K562 (cell line): ENCODE measurements at regions not wholly inside any gene's neighbourhood (a gene's known extent, or its start where the extent isn't known, plus 50 kb on each side); places are given as distances from the start of the nearest gene placed in this dataset.

Experiments
- ATAC-seq: fragments of 200-7000 bp; cut with Tn5 transposase; 3 replicates; pipeline ENCODE4 v1.9.1; 2020; ENCODE audit warnings: moderate library complexity
- BruUV-seq: library from RNA; stranded (reverse); fragments of 400-500 nt; replicated peaks from 2 replicates; lab custom pipeline; 2021; lab: Mats Ljungman, UMichigan
- CTCF ChIA-PET: fragments of 300-600 bp; formaldehyde crosslinking; extraction: SDS; loops from one replicate; lab custom pipeline; 2021; ENCODE audit warnings: low intra/inter-chr PET ratio; lab: Yijun Ruan, JAX
- POLR2A ChIA-PET: fragments of 300-600, 350-650 bp; sonication (Branson Sonifier 250); formaldehyde crosslinking; extraction: SDS; loops from one replicate; lab custom pipeline; 2021; ENCODE audit warnings: antibody characterized with exemption, inconsistent platforms; lab: Yijun Ruan, JAX
- DNase-seq, 4 experiments: peaks; one replicate each; pipeline versions ENCODE4 v3.0.0 to v3.0.0-alpha.2; 2011 to 2018; ENCODE audit warnings: low spot score in 3 of 4, mixed read lengths in 3 of 4; ENCODE audit errors: extremely low read depth in 1 of 4
- FAIRE-seq: peaks from 2 replicates; lab custom pipeline; 2011; peaks lifted over from hg19 to GRCh38; lab: Jason Lieb, UNC
- H2AFZ ChIP-seq: 2 replicates; pipeline ENCODE4 v1.6.0; 2011; ENCODE audit warnings: low read depth, low read length, control low read depth, inconsistent platforms
- H3K27ac ChIP-seq: fragments of 200-600 bp; 3 replicates; pipeline ENCODE4 v1.8.0; 2011; ENCODE audit warnings: low read depth, mild to moderate bottlenecking, control low read depth, inconsistent platforms, low read length, moderate library complexity, mixed read lengths; ENCODE audit errors: extremely low read depth
- H3K27me3 ChIP-seq, 2 experiments: fragments of 300-600 bp in 1 of 2; 2 replicates in 1 of 2; 3 replicates in 1 of 2; pipeline versions ENCODE4 v1.6.0 to v1.8.0; 2011; ENCODE audit warnings: inconsistent platforms in 2 of 2, low read length in 2 of 2, mild to moderate bottlenecking in 1 of 2, mixed read lengths in 1 of 2, moderate library complexity in 1 of 2; ENCODE audit not compliant: control insufficient read depth in 2 of 2, insufficient read depth in 2 of 2
- H3K36me3 ChIP-seq: fragments of 300-600 bp; 3 replicates; pipeline ENCODE4 v1.8.0; 2011; ENCODE audit warnings: mild to moderate bottlenecking, low read length, inconsistent platforms; ENCODE audit not compliant: control insufficient read depth, insufficient read depth
- H3K4me1 ChIP-seq, 2 experiments: fragments of 200-600 bp in 1 of 2; replicated peaks in 1 of 2; 2 replicates in 1 of 2; 3 replicates in 1 of 2; pipeline versions ENCODE4 v1.5.1 to v1.8.0; 2011; ENCODE audit warnings: inconsistent platforms in 2 of 2, low read length in 2 of 2, mild to moderate bottlenecking in 1 of 2, mixed read lengths in 1 of 2, moderate library complexity in 1 of 2; ENCODE audit not compliant: control insufficient read depth in 2 of 2, insufficient read depth in 2 of 2
- H3K4me2 ChIP-seq: 2 replicates; pipeline ENCODE4 v1.6.1; 2011; ENCODE audit warnings: low read length, control low read depth, inconsistent platforms, mixed read lengths; ENCODE audit not compliant: insufficient read depth
- H3K4me3 ChIP-seq: fragments of 200-600 bp; sonication (generic), shearing (Covaris generic); 2 replicates; pipeline ENCODE4 v1.5.1; 2016; ENCODE audit warnings: control low read depth, inconsistent platforms
- H3K79me2 ChIP-seq: fragments of 200-600 bp; 3 replicates; pipeline ENCODE4 v1.8.0; 2011; ENCODE audit warnings: low read length, inconsistent platforms; ENCODE audit not compliant: control insufficient read depth, insufficient read depth
- H3K9ac ChIP-seq, 2 experiments: 2 replicates each; pipeline versions ENCODE4 v1.6.0 to v1.6.1; 2011; ENCODE audit warnings: low read depth in 2 of 2, low read length in 2 of 2, control low read depth in 1 of 2, inconsistent platforms in 1 of 2, mild to moderate bottlenecking in 1 of 2, mixed read lengths in 1 of 2; ENCODE audit not compliant: insufficient read depth in 1 of 2
- H3K9me1 ChIP-seq: one replicate; pipeline ENCODE4 v1.6.0; 2011; ENCODE audit warnings: inconsistent platforms, mild to moderate bottlenecking, low read length, moderate library complexity; ENCODE audit not compliant: control insufficient read depth, insufficient read depth
- H3K9me3 ChIP-seq: replicated peaks from 2 replicates; pipeline ENCODE4 v1.5.1; 2011; ENCODE audit warnings: low read depth, low read length, inconsistent platforms; ENCODE audit not compliant: control insufficient read depth, insufficient read depth
- H4K20me1 ChIP-seq: replicated peaks from 2 replicates; pipeline ENCODE4 v1.6.1; 2011; ENCODE audit warnings: low read length, inconsistent platforms, mixed read lengths; ENCODE audit not compliant: control insufficient read depth, insufficient read depth
- CEBPG ChIP-seq, 3 experiments: fragments of 200-800 bp in 1 of 3; sonication (Bioruptor generic) in 1 of 3; sonication (generic) in 1 of 3; formaldehyde crosslinking in 1 of 3; IDR thresholded peaks in 2 of 3; conservative IDR thresholded peaks in 1 of 3; 2 replicates each; pipeline versions ENCODE4 v1.6.1 to v1.8.0; 2016 to 2022; ENCODE audit warnings: missing compliant biosample characterization in 2 of 3, missing genetic modification characterization in 2 of 3, mild to moderate bottlenecking in 1 of 3, missing genetic modification reagents in 1 of 3
- FIP1L1 ChIP-seq: fragments of 200-400 bp; formaldehyde crosslinking; IDR thresholded peaks from 2 replicates; pipeline ENCODE4 v1.6.1; 2018; ENCODE audit warnings: mild to moderate bottlenecking, low read depth, low read length; ENCODE audit not compliant: poor library complexity, severe bottlenecking
- ILK ChIP-seq: fragments of 450-650 bp; IDR thresholded peaks from 2 replicates; pipeline ENCODE4 v1.6.1; 2016; ENCODE audit warnings: missing genetic modification characterization, low read depth, mild to moderate bottlenecking, missing compliant biosample characterization, moderate library complexity, borderline replicate concordance
- L3MBTL2 ChIP-seq: fragments of 450-650 bp; IDR thresholded peaks from 2 replicates; pipeline ENCODE4 v1.6.1; 2016; ENCODE audit warnings: mild to moderate bottlenecking, moderate library complexity
- PCBP2 ChIP-seq: fragments of 200-400 bp; formaldehyde crosslinking; IDR thresholded peaks from 2 replicates; pipeline ENCODE4 v1.6.1; 2018; ENCODE audit warnings: low read length, low read depth, mild to moderate bottlenecking, moderate library complexity; ENCODE audit not compliant: poor library complexity, severe bottlenecking
- POLR2G ChIP-seq: fragments of 200-400 bp; formaldehyde crosslinking; IDR thresholded peaks from 2 replicates; pipeline ENCODE4 v1.6.1; 2017; ENCODE audit warnings: low read depth, mild to moderate bottlenecking, antibody characterized with exemption, low read length, moderate library complexity
- SNIP1 ChIP-seq: fragments of 450-650 bp; IDR thresholded peaks from 2 replicates; pipeline ENCODE4 v1.7.1; 2017; ENCODE audit warnings: low read depth, mild to moderate bottlenecking
- XRCC4 ChIP-seq: IDR thresholded peaks from one replicate; pipeline ENCODE4 v1.6.1; 2011; ENCODE audit not compliant: insufficient read depth, insufficient read length; ENCODE audit errors: extremely low read depth
- ZKSCAN8 ChIP-seq: fragments of 200-800 bp; sonication (Bioruptor generic); IDR thresholded peaks from 2 replicates; pipeline ENCODE4 v1.6.1; 2016; ENCODE audit warnings: missing genetic modification characterization, missing compliant biosample characterization
- ZNF408 ChIP-seq: fragments of 250-450 bp; sonication (Bioruptor Pico); IDR thresholded peaks from 2 replicates; pipeline ENCODE4 v1.4.0; 2020; ENCODE audit warnings: low read depth, mild to moderate bottlenecking, moderate library complexity
- WGBS: fragments of 100-300 bp; shearing (Covaris generic); methylation state at CpG from one replicate; pipeline ENCODE4 v1.1.6; 2016; ENCODE audit warnings: low coverage, mixed read lengths; ENCODE audit not compliant: insufficient coverage; ENCODE audit errors: missing lambda C conversion rate; 5-methylcytosine and 5-hydroxymethylcytosine counted together
- in situ Hi-C: fragments of 300-500 bp; cut with MboI; formaldehyde crosslinking; loops from 4 replicates; pipeline ENCODE4 v1.15.0; 2018; ENCODE audit warnings: inconsistent platforms, mixed read lengths
- intact Hi-C: fragments of 100-400 bp; cut with micrococcal nuclease; formaldehyde crosslinking; loops from 2 replicates; pipeline ENCODE4 v1.14.2; 2022
- TF ChIP-seq, protein P1 (sequence below), 2 experiments: fragments of 250-450 bp in 1 of 2; fragments of 450-650 bp in 1 of 2; sonication (Bioruptor Pico) in 1 of 2; IDR thresholded peaks; 2 replicates each; pipeline versions ENCODE4 v1.6.1 to v1.8.0; 2016 to 2021; ENCODE audit warnings: mild to moderate bottlenecking in 2 of 2, moderate library complexity in 2 of 2, missing compliant biosample characterization in 1 of 2, missing genetic modification characterization in 1 of 2
- TF ChIP-seq, protein P2 (sequence below): fragments of 450-650 bp; IDR thresholded peaks from 2 replicates; pipeline ENCODE4 v1.6.1; 2016
- TF ChIP-seq, protein P3 (sequence below): fragments of 200-800 bp; sonication (Bioruptor generic); IDR thresholded peaks from 2 replicates; pipeline ENCODE4 v1.6.1; 2017; ENCODE audit warnings: missing genetic modification characterization, missing compliant biosample characterization
- TF ChIP-seq, protein P4 (sequence below): sonication (generic); formaldehyde crosslinking; IDR thresholded peaks from 2 replicates; pipeline ENCODE4 v1.8.1; 2023; ENCODE audit warnings: mild to moderate bottlenecking, missing genetic modification reagents

DNA sequence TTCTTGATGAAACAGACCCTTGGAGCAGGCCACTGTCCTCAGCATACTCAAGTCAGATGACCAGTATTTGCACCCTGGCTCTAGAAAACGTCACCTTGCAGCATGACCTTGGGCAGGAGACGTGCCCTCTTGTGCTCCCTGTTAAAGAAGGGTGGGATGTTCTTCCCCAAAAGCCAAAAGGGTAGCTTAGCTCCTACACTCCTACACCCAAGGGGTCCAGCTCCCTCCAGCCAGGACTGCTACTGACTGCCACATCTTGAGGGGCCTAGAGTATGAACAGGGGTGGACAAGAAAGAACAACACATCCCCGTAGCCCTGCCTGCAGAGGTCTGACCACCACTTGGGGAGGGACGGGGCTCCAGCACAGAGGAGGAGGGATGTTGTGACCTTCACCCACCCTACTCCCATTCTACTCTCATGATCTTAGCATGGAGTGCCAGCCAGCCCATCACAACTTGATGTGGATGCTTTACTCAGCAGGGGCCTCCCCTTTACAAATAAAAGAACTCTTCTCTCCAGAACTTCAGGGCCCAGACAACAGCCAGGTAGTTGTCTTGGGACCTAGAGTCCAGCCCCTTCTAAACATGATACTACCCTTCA lies 165.3 kb upstream of the ZMIZ1 start (continued):
- TF ChIP-seq ZKSCAN8 (CRISPR knock-in tag) (no peak), POLR2G (no peak), PCBP2 (no peak), FIP1L1 (no peak), ILK (tag) (no peak)
- TF ChIP-seq, protein P1, sequence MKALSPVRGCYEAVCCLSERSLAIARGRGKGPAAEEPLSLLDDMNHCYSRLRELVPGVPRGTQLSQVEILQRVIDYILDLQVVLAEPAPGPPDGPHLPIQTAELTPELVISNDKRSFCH (CRISPR knock-in tag; IDR thresholded peaks at IDR 0.05): no peak
- TF ChIP-seq, protein P1 (tag; IDR thresholded peaks at IDR 0.05): no peak

DNA sequence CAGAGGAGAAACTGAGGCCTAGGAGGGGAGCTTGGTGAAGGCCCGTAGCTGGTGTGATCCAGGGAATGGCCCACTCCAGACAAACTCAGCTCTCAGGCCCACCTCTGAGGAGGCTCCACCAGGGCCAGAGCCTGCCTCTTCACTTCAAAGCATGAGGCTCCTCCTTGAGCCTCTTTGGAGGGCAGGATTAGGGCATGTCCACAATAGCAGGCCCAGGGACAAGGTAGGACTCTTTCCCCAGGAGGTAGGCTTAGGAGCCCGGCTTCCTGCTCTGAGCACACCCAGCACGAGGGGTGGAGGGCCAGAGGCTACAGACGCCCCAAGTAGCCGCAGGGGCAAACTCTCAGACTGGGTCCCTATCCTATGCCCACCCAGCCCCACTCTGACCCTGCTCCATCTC lies 164.6 kb upstream of the ZMIZ1 start:
- no TSS peak for BruUV-seq
- POLR2A ChIA-PET: no interaction called here
- TF ChIP-seq XRCC4 (no peak), CEBPG (CRISPR knock-in tag; IDR thresholded peaks at IDR 0.05) (no peak), CEBPG (tag; conservative IDR thresholded peaks at IDR 0.05 in 1 of 2, IDR thresholded peaks at IDR 0.05 in 1 of 2) (no peak), SNIP1 (no peak), ZNF408 (CRISPR knock-in tag) (no peak), L3MBTL2 (no peak)
- TF ChIP-seq, protein P2, sequence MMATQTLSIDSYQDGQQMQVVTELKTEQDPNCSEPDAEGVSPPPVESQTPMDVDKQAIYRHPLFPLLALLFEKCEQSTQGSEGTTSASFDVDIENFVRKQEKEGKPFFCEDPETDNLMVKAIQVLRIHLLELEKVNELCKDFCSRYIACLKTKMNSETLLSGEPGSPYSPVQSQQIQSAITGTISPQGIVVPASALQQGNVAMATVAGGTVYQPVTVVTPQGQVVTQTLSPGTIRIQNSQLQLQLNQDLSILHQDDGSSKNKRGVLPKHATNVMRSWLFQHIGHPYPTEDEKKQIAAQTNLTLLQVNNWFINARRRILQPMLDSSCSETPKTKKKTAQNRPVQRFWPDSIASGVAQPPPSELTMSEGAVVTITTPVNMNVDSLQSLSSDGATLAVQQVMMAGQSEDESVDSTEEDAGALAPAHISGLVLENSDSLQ: no peak
- TF ChIP-seq, protein P3, sequence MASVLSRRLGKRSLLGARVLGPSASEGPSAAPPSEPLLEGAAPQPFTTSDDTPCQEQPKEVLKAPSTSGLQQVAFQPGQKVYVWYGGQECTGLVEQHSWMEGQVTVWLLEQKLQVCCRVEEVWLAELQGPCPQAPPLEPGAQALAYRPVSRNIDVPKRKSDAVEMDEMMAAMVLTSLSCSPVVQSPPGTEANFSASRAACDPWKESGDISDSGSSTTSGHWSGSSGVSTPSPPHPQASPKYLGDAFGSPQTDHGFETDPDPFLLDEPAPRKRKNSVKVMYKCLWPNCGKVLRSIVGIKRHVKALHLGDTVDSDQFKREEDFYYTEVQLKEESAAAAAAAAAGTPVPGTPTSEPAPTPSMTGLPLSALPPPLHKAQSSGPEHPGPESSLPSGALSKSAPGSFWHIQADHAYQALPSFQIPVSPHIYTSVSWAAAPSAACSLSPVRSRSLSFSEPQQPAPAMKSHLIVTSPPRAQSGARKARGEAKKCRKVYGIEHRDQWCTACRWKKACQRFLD: no peak
- TF ChIP-seq, protein P4, sequence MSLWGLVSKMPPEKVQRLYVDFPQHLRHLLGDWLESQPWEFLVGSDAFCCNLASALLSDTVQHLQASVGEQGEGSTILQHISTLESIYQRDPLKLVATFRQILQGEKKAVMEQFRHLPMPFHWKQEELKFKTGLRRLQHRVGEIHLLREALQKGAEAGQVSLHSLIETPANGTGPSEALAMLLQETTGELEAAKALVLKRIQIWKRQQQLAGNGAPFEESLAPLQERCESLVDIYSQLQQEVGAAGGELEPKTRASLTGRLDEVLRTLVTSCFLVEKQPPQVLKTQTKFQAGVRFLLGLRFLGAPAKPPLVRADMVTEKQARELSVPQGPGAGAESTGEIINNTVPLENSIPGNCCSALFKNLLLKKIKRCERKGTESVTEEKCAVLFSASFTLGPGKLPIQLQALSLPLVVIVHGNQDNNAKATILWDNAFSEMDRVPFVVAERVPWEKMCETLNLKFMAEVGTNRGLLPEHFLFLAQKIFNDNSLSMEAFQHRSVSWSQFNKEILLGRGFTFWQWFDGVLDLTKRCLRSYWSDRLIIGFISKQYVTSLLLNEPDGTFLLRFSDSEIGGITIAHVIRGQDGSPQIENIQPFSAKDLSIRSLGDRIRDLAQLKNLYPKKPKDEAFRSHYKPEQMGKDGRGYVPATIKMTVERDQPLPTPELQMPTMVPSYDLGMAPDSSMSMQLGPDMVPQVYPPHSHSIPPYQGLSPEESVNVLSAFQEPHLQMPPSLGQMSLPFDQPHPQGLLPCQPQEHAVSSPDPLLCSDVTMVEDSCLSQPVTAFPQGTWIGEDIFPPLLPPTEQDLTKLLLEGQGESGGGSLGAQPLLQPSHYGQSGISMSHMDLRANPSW: no peak

More for the DNA sequence above, 164.6 kb upstream of the ZMIZ1 start:
- no peaks in the 10 kb centered on the region for H3K79me2 ChIP-seq
- H3K4me2 ChIP-seq: no peak overlapping the region
- FAIRE-seq (no peak), ATAC-seq (peak; percentile 16; the same call in 2 of the 3 replicates), DNase-seq (no peak)
- H3K9ac ChIP-seq: no peak overlapping the region
- peaks cover 35 to 55% of the 10 kb centered on the region in 2 experiments; a peak in 4 of 5 replicates for H3K27me3 ChIP-seq
- H3K27ac ChIP-seq: no peak overlapping the region
- H2AFZ ChIP-seq: no peak overlapping the region
- H3K36me3 ChIP-seq: no peaks in the 10 kb centered on the region
- peaks cover 12% of the 10 kb centered on the region for H4K20me1 ChIP-seq
- peaks cover 0 to 8% of the 10 kb centered on the region in 2 experiments; a peak in 1 of 5 replicates for H3K4me1 ChIP-seq
- CTCF ChIA-PET: no interaction called here
- intact Hi-C loops: no loop called here
- WGBS: 1% methylated on average over 4 of the region's 5 CpGs
- H3K4me3 ChIP-seq: no peak overlapping the region
- no peaks in the 10 kb centered on the region for H3K9me3 ChIP-seq
- no peaks in the 10 kb centered on the region for H3K9me1 ChIP-seq
- in situ Hi-C loops: no loop called here
